ENCODE measurements at regions not wholly inside any gene's neighbourhood (a gene's known extent, or its start where the extent isn't known, plus 50 kb on each side); places are given as distances from the start of the nearest gene placed in this dataset.

DNA sequence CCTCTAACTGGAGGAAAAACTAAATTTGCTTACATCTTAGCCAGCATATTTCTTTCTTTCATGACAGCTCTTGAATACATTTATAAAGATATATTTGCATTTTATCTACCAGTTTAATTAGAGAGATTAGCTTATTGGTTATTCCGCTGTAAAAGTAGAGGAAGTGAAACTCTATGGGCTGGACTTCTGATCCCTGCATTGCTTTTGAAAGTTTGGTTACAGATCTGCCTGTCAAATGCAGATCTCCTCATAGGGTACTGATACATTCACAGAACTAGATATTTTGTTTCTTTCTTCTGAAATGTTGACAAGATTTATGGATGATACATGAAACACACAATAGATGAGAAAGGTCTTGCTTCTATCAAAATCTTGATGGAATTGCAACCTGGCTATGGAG is 581.4 kb upstream of the AADAT start:
- TF ChIP-seq CTCF (IDR thresholded peaks at IDR 0.05) (no peak), POLR2AphosphoS5 (IDR thresholded peaks at IDR 0.05) (no peak), POLR2A (IDR thresholded peaks at IDR 0.05) (no peak)

All from breast epithelium (tissue), 3 donors.